Activated T-cell treated with anti-CD3 and anti-CD28 coated beads for 24 hours (primary cell): ENCODE measurements at regions not wholly inside any gene's neighbourhood (a gene's known extent, or its start where the extent isn't known, plus 50 kb on each side); places are given as distances from the start of the nearest gene placed in this dataset.

Experiments used
- DNase-seq: peaks from one replicate; pipeline ENCODE4 v3.0.0-alpha.2; 2020; ENCODE audit warnings: low read depth

- no peak for DNase-seq
Observed at GRCh38 chr17:15177343-15177742, 87.8 kb downstream of the PMP22 start.

GRCh38 chr17:15175356-15175755 is 89.8 kb downstream of the PMP22 start:
- no peak for DNase-seq

- peak; percentile 6 for DNase-seq
Observed at GRCh38 chr17:15171167-15172047, 93.7 kb downstream of the PMP22 start.

GRCh38 chr17:15169676-15170075 is 95.5 kb downstream of the PMP22 start:
- no peak for DNase-seq

- DNase-seq = no peak
Observed at GRCh38 chr17:15168379-15168778, 96.7 kb downstream of the PMP22 start.

- no peak for DNase-seq
Observed at GRCh38 chr17:15161395-15161794, 103.7 kb downstream of the PMP22 start.

- no peak for DNase-seq
Observed at GRCh38 chr17:15157051-15157450, 108.1 kb downstream of the PMP22 start.

- DNase-seq = no peak
Observed at GRCh38 chr17:15154618-15155017, 110.5 kb downstream of the PMP22 start.

GRCh38 chr17:15145621-15146020 is 119.5 kb downstream of the PMP22 start:
- no peak for DNase-seq

- DNase-seq = no peak
Observed at GRCh38 chr17:15143524-15143923, 121.6 kb downstream of the PMP22 start.

- no peak for DNase-seq
Observed at GRCh38 chr17:15134363-15134762, 130.8 kb downstream of the PMP22 start.

GRCh38 chr17:15133826-15134225 is 131.3 kb downstream of the PMP22 start:
- no peak for DNase-seq

GRCh38 chr17:15133143-15133542 is 132.0 kb downstream of the PMP22 start:
- DNase-seq = no peak

GRCh38 chr17:15130426-15130825 is 134.7 kb downstream of the PMP22 start:
- DNase-seq = no peak

- DNase-seq = no peak
Observed at GRCh38 chr17:15129986-15130385, 135.1 kb downstream of the PMP22 start.

- DNase-seq = no peak
Observed at GRCh38 chr17:15124746-15125145, 140.4 kb downstream of the PMP22 start.

- no peak for DNase-seq
Observed at GRCh38 chr17:15124264-15124595, 140.9 kb downstream of the PMP22 start.

- no peak for DNase-seq
Observed at GRCh38 chr17:15123593-15124263, 141.4 kb downstream of the PMP22 start.

GRCh38 chr17:15122857-15123256 is 142.3 kb downstream of the PMP22 start:
- DNase-seq = no peak

GRCh38 chr17:15121426-15121825 is 143.7 kb downstream of the PMP22 start:
- DNase-seq = no peak

- no peak for DNase-seq
Observed at GRCh38 chr17:15119968-15120367, 145.2 kb downstream of the PMP22 start.

GRCh38 chr17:15117239-15117638 is 147.9 kb downstream of the PMP22 start:
- no peak for DNase-seq

GRCh38 chr17:15112846-15113617 is 152.1 kb downstream of the PMP22 start:
- no peak for DNase-seq
